GM12874 (cell line): ENCODE measurements at regions not wholly inside any gene's neighbourhood (a gene's known extent, or its start where the extent isn't known, plus 50 kb on each side); places are given as distances from the start of the nearest gene placed in this dataset.

Experiments used
- CTCF ChIP-seq: IDR thresholded peaks from 2 replicates; pipeline ENCODE4 v1.5.1; 2011; ENCODE audit warnings: low read depth, mild to moderate bottlenecking, control low read depth, low read length, moderate library complexity; ENCODE audit not compliant: insufficient read depth

GRCh38 chr3:152769523-152769922 is 65.4 kb upstream of the P2RY1 start:
- no peak for TF ChIP-seq CTCF

- no peak for TF ChIP-seq CTCF
Measured at GRCh38 chr3:152770296-152770695, 64.6 kb upstream of the P2RY1 start.

- no peak for TF ChIP-seq CTCF
Measured at GRCh38 chr3:152771120-152771519, 63.8 kb upstream of the P2RY1 start.

- no peak for TF ChIP-seq CTCF
Measured at GRCh38 chr3:152772674-152773225, 62.2 kb upstream of the P2RY1 start.

- TF ChIP-seq CTCF, result no peak
Measured at GRCh38 chr3:152773633-152774032, 61.3 kb upstream of the P2RY1 start.

GRCh38 chr3:152778022-152778421 is 56.9 kb upstream of the P2RY1 start:
- no peak for TF ChIP-seq CTCF

GRCh38 chr3:152779653-152780052 is 55.3 kb upstream of the P2RY1 start:
- no peak for TF ChIP-seq CTCF
